Peyer's patch (tissue), 4 donors: ENCODE measurements at regions not wholly inside any gene's neighbourhood (a gene's known extent, or its start where the extent isn't known, plus 50 kb on each side); places are given as distances from the start of the nearest gene placed in this dataset.

Experiments used
- CTCF ChIP-seq, 6 experiments: fragments of 450-650 bp in 4 of 6; fragments of 200-600 bp in 2 of 6; sonication (generic) in 1 of 6; IDR thresholded peaks; one replicate each; pipeline ENCODE4 v1.5.1; 2017 to 2019; ENCODE audit warnings: antibody characterized with exemption in 6 of 6, mild to moderate bottlenecking in 3 of 6, moderate library complexity in 1 of 6
- POLR2A ChIP-seq, 2 donors: fragments of 450-650 bp; IDR thresholded peaks; one replicate each; pipeline ENCODE4 v1.5.1; 2017; ENCODE audit warnings: antibody characterized with exemption in 2 of 2, mild to moderate bottlenecking in 2 of 2, moderate library complexity in 2 of 2

- TF ChIP-seq CTCF (IDR thresholded peaks at IDR 0.05) (no peak), POLR2A (IDR thresholded peaks at IDR 0.05) (no peak)
Observed at GRCh38 chr18:28712796-28713425, 536.0 kb upstream of the CDH2 start.
